ENCODE measurements at regions not wholly inside any gene's neighbourhood (a gene's known extent, or its start where the extent isn't known, plus 50 kb on each side); places are given as distances from the start of the nearest gene placed in this dataset.
A peak's percentile ranks its signal among the peaks of the same experiment; 100 is the strongest.

DNA sequence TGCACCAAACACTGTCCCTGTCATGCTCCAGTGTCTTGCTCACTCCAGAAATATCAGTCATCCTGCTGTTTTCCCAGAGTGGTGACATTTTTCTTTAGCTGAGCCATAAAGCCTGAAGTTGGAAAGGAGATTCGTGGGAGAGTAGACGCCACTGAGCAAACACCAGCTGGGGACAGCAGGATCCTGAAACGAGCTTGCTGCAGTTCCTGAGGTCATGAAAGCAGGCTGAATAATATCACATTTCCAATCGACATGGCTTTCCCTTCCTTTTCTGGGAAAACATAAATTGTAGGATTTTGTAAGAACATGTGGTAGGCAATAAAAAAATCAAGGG lies 276.4 kb downstream of the CDCA7 start:
- CTCF ChIA-PET = no interaction called here
- POLR2A ChIA-PET (ENCODE audit: low non-redundant PET) = no interaction called here
- TF ChIP-seq, protein P1, sequence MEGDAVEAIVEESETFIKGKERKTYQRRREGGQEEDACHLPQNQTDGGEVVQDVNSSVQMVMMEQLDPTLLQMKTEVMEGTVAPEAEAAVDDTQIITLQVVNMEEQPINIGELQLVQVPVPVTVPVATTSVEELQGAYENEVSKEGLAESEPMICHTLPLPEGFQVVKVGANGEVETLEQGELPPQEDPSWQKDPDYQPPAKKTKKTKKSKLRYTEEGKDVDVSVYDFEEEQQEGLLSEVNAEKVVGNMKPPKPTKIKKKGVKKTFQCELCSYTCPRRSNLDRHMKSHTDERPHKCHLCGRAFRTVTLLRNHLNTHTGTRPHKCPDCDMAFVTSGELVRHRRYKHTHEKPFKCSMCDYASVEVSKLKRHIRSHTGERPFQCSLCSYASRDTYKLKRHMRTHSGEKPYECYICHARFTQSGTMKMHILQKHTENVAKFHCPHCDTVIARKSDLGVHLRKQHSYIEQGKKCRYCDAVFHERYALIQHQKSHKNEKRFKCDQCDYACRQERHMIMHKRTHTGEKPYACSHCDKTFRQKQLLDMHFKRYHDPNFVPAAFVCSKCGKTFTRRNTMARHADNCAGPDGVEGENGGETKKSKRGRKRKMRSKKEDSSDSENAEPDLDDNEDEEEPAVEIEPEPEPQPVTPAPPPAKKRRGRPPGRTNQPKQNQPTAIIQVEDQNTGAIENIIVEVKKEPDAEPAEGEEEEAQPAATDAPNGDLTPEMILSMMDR (conservative IDR thresholded peaks at IDR 0.05; ENCODE audit: low read depth) = no peak
- H3K27ac ChIP-seq = no peak overlapping the region
- DNase-seq (ENCODE audit: low spot score) = no peak

- no peak overlapping the region for H3K27ac ChIP-seq
- CTCF ChIA-PET = no interaction called here
- DNase-seq (ENCODE audit: low spot score) = peak; percentile 60
- TF ChIP-seq, protein P1 (conservative IDR thresholded peaks at IDR 0.05; ENCODE audit: low read depth) = no peak
- POLR2A ChIA-PET (ENCODE audit: low non-redundant PET) = no interaction called here
Observed at GRCh38 chr2:173644146-173644545, 289.5 kb downstream of the CDCA7 start.

DNA sequence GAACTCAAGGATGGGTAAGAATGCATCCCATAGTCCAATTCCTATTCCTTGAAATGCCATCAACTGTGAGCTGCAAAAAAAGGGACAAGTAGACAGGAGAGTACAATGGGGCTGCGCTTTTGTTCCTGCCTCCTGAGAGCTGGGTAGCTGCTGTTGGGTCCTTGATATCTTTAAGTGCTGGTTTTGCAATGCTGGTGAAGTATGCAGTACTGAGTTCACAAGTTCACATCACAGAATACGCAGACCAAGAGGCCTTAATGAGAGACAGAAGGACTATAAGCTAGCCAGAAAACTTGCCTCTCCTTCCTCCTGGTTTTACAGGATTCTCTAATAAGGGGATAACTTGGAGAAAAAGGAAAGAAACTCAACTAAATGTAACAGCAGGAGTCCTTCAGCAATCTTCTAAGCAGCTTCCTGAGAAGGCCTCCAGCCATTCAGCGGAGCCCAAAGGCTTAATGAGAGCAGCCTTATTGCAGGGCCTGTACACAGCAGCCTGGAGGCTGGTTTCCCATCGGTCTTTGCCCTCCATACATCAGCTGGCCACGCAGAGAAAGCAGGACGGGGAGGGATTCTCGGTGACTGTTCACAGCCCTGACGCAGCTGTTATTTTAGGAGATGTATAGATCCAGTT lies 293.1 kb downstream of the CDCA7 start:
- POLR2A ChIA-PET (ENCODE audit: low non-redundant PET) = no interaction called here
- no peak overlapping the region for H3K27ac ChIP-seq
- TF ChIP-seq, protein P1 (conservative IDR thresholded peaks at IDR 0.05; ENCODE audit: low read depth) = no peak
- CTCF ChIA-PET = no interaction called here
- DNase-seq (ENCODE audit: low spot score) = no peak

DNA sequence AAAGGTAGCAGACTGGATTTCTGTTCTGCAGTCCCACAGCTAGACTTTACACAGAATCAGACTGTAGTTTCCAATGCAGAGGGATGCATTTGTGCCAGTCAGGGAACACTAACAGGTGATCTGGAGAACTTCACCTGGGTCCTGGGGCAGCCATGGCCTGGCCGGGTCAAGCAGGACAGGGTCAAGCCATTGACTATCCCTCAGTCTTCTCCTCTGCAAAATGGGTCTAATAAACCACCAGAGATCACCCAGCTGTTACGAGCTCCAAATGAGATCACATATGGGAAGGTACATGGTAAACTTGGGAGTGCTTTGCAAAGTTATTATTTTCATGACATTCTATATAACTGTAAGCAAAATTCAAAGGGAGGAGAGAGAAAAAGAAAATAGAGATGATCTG lies 294.1 kb downstream of the CDCA7 start:
- TF ChIP-seq, protein P1 (conservative IDR thresholded peaks at IDR 0.05; ENCODE audit: low read depth) = no peak
- H3K27ac ChIP-seq = no peak overlapping the region
- CTCF ChIA-PET = interaction anchor here (0.6 kb wide), 2 partner anchors 38 to 155 kb away, joined by 3 read pairs; no protein-coding TSS in a partner anchor
- no peak for DNase-seq (ENCODE audit: low spot score)
- POLR2A ChIA-PET (ENCODE audit: low non-redundant PET) = no interaction called here

DNA sequence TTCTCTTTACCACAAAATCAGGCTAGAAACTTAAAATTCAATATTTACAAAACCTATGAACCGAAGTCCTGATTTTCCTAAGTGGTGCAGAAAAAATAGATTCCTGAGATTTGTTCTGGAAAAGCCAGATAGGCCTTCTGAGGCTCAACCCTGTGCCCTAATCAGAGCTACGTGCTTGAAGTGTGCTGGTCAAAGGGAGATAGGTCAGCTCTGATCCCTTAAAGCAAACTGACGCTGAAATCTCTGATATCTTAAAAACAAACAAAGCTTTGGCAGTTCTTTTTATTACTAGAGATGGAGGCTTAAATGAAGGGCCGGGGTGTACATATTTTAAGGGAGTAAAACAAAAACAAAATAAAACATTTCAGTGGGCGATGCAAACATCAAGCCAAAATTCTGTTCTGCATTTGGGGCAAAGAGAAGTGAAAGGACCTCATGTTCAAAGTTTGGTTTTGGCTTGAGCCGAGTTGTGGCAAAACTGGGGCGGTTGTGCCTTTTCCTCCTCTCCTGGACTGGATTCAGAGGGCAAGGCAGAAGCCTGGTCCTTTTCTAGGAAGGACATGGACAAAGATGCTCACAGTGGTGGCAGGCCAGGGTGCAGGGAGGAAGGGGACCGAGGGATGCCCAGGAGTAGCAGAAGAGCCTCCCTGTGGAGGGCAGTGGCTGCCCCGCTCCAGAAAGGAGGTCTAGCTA lies 295.0 kb downstream of the CDCA7 start:
- POLR2A ChIA-PET (ENCODE audit: low non-redundant PET) = no interaction called here
- CTCF ChIA-PET = interaction anchor here (0.6 kb wide), 1 partner anchor 37 kb away, joined by 3 read pairs; no protein-coding TSS in a partner anchor
- no peak for DNase-seq (ENCODE audit: low spot score)
- H3K27ac ChIP-seq = no peak overlapping the region
- TF ChIP-seq, protein P1 (conservative IDR thresholded peaks at IDR 0.05; ENCODE audit: low read depth) = no peak

GRCh38 chr2:173651891-173652290 lies 297.2 kb downstream of the CDCA7 start:
- TF ChIP-seq, protein P1 (conservative IDR thresholded peaks at IDR 0.05; ENCODE audit: low read depth) = no peak
- DNase-seq (ENCODE audit: low spot score) = no peak
- ChIA-PET CTCF (no interaction called here), POLR2A (ENCODE audit: low non-redundant PET) (no interaction called here)
- peak overlapping the region; percentile 78 for H3K27ac ChIP-seq
